Urothelium cell line (cell line): ENCODE measurements at regions not wholly inside any gene's neighbourhood (a gene's known extent, or its start where the extent isn't known, plus 50 kb on each side); places are given as distances from the start of the nearest gene placed in this dataset.
A peak's percentile ranks its signal among the peaks of the same experiment; 100 is the strongest.

Experiments
- DNase-seq: peaks from one replicate; pipeline ENCODE4 v3.0.0; 2011; ENCODE audit warnings: low spot score, mixed read lengths
- FAIRE-seq: peaks from 2 replicates; lab custom pipeline; 2011; peaks lifted over from hg19 to GRCh38; lab: Jason Lieb, UNC

- DNase-seq (no peak), FAIRE-seq (no peak)
Measured at GRCh38 chr19:29420482-29421195, 105.2 kb upstream of the VSTM2B start.

DNA sequence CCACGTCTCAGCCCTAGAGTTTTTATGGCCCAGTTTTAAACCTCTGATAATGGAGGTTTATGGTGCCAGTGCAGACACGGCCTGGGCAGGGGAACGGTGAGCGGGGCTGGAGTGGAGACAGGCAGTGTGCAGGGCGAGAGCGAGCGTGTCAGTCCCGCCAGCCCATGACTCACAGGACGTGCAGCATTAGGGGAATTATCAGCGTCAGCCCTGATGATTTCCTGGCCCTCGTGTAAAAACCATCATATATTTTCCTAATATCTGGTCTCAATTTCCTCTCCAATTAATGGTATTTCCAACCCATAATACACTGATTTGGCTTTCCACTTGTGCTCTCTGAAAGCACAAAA lies 104.6 kb upstream of the VSTM2B start:
- DNase-seq: peak; percentile 74
- FAIRE-seq: peak; percentile 81

DNA sequence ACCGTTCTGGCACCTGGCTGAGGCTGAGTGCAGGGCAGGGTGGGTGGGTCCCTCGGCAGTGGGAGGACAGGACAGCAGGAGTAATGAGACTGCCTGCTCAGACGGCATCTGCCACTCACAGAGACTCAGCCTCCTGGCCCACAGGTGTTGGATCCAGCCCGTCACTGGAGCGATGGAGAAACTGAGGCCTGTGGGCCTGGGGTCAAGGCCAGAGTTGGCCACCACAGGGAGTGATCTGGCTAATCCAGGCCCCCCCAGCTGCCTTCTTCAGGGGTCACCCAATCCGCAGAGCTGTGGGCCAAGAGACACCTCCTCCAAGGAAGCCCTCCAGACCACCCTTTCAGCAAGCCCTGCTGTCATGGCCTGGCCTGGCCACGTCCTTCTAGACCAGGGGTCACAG lies 103.7 kb upstream of the VSTM2B start:
- no peak for FAIRE-seq
- no peak for DNase-seq

- DNase-seq: no peak
Measured at GRCh38 chr19:29422486-29423085, 103.2 kb upstream of the VSTM2B start.

DNA sequence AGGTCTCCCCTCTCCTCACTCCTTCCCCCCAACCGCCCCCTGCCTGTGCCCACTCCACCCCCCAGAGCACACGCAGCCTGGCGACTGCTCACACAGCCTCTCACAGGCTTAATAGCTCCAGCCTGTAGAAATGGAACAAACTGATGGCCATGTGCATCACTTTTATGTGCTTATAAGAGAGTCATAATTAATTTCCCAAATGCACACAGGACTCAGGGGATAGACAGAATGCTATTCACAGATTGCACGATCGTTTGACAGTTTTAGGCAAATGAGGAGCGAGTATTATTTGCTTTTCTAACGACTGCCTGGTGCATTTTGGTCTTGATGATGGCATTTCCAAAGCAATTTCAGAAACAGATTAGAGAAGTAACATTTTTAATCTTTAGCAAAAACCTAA lies 97.7 kb upstream of the VSTM2B start:
- FAIRE-seq: no peak
- DNase-seq: no peak

More at GRCh38 chr19:29422486-29423085, 103.2 kb upstream of the VSTM2B start:
- no peak for FAIRE-seq

GRCh38 chr19:29429021-29429420 lies 96.8 kb upstream of the VSTM2B start:
- FAIRE-seq: peak; percentile 71
- no peak for DNase-seq

GRCh38 chr19:29429581-29429980 lies 96.2 kb upstream of the VSTM2B start:
- FAIRE-seq: no peak
- DNase-seq: no peak

DNA sequence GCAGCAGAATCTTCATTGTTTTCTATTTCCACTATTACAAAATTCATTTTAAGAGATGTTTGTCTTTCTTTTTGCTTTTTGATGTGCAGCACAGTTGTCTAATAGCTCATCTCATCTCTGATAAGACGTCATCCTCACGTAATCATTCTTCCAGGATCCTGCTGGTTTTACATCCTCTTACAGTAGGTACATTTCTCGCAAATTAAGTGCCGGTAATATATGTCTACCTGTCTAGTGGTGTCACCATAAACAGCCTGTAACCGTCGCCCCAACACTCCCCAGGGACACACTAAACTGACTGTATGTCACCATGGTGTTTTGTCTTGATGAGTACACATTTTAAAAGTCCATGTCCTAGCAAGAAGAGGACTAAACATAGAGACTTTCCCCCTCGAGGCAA lies 94.5 kb upstream of the VSTM2B start:
- FAIRE-seq (no peak), DNase-seq (no peak)

GRCh38 chr19:29432677-29433076 lies 93.1 kb upstream of the VSTM2B start:
- no peak for DNase-seq
- no peak for FAIRE-seq

DNA sequence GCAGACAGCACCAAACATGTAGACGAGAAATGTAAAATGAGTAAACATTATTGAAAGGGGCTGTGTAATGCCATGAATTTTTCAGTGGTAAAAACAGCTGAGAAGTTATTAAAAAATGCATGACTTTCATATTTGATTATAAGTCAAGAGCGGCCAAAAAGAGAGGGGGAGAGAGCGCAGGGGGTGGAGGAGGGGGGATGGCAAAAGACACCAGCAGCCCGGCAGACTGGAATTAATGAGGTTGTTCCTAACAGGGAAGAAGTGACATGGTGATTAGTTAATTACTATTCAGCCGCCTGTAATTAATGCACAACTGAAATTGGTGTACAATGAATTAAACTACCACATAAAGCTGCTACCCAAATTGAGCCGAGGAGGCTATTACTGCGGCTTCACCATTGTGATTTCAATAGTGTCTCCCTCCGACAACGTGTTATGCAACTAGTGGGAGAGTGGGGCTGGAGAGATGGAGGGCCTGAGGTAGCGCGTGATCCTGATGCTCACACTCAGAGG lies 89.1 kb upstream of the VSTM2B start:
- FAIRE-seq (peak; percentile 77), DNase-seq (no peak)

GRCh38 chr19:29439021-29439420 lies 86.8 kb upstream of the VSTM2B start:
- FAIRE-seq: no peak
- no peak for DNase-seq

GRCh38 chr19:29439688-29440550 lies 85.9 kb upstream of the VSTM2B start:
- DNase-seq (no peak), FAIRE-seq (peak; percentile 69)

DNA sequence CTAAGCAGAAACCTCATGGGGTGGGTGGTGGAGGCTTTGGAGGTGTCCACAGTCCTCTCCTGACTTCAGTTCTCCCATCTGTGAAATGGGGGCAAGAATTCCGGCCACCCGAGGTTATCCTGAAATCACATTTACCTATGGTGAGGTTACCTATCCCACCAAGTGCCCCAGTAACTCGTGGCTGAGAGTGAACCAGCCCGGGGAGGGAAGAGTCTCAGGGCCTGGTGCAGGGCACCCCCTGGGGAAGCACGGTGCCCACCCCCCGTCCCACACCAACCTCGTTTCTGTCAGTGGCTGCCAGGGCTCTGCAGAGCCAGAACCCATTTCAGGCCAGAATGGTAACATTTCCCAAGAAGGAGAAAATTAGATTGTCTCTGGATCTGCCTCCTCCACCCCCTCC lies 83.7 kb upstream of the VSTM2B start:
- DNase-seq: no peak
- FAIRE-seq: no peak

DNA sequence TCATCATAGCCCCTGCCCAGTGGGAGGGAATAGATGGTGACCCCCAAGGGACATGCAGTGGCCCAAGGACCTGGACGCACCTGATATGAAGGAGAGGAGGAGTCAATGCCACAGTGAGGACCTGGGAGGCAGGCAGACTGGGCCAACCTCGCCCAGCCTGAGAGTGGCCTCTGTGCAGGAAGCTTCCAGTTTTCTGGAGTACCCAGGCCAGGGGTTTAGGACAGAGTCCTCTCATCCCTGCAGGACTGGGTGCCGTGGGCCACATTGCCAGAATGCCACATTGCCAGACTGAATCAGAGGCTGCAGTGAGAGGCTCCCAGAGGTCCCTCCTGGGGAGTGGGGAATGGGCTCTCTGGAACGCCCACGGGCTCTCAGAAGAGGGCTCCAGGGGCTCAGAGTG lies 82.9 kb upstream of the VSTM2B start:
- DNase-seq (no peak), FAIRE-seq (no peak)

- peak; percentile 48 for FAIRE-seq
- DNase-seq: no peak
Measured at GRCh38 chr19:29445246-29445645, 80.5 kb upstream of the VSTM2B start.

DNA sequence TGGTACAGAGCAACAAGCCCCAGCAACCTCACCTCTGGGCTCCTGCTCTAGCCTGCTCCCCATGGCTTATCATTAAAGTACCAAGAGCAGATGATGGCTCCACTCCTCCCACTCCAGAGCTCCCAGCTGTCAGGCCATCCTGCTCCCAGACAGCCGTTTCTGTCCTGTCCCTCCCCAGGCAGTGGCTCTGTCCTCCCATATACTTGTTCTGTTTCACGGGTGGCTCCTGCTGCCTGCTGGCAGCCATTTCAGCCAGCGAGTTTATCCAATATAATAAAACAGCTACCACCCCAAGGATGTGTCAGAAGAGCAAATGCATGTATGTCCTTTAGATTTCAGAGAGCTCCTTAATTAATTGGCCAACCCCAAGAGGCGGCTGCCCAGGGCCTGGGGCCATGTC lies 79.4 kb upstream of the VSTM2B start:
- no peak for FAIRE-seq
- no peak for DNase-seq

GRCh38 chr19:29448046-29448445 lies 77.7 kb upstream of the VSTM2B start:
- FAIRE-seq: no peak
- DNase-seq: no peak

DNA sequence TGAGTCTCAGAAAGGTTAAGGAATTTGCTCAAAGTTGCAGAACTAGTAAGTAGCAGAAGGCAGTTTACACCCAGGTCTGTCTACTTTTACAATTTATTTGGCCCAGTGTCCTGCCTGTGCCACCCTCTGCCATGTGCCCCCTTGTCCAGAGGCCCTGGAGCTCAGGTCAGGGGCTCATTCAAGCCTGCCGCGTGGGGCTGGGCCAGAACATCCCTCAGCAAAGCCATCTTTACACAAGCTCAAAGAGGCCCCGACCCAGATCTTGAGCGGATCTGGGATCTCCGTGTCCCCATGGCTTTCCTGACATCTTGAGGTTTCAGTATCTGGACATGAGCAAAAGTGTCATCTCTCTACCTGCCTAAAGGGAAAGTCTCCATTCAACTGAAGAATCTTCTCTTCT lies 76.4 kb upstream of the VSTM2B start:
- DNase-seq (no peak), FAIRE-seq (no peak)

- no peak for FAIRE-seq
- DNase-seq: no peak
Measured at GRCh38 chr19:29450306-29450705, 75.5 kb upstream of the VSTM2B start.

- FAIRE-seq (no peak), DNase-seq (no peak)
Measured at GRCh38 chr19:29450812-29451211, 75.0 kb upstream of the VSTM2B start.

GRCh38 chr19:29454109-29454508 lies 71.7 kb upstream of the VSTM2B start:
- no peak for DNase-seq
- FAIRE-seq: no peak

DNA sequence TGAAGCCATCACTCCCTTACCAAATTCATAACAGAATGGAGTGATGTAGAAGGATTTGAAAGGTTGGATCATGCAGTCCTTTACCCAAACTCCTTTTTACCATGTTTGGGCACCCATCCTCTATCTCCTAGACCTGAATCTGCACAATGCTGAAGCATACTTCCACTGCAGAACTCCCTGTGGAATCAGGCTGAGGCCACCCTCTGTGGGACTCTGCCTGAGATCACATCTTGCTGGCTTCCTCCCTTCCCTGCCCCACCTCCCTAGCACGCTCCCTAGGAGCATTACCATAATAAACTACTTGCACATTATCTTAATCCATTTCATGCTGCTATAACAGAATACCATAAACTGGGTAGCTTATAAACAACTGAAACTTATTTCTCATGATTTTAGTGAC lies 68.4 kb upstream of the VSTM2B start:
- FAIRE-seq (peak; percentile 5), DNase-seq (no peak)
